Endothelial cell of umbilical vein (primary cell): ENCODE measurements at regions not wholly inside any gene's neighbourhood (a gene's known extent, or its start where the extent isn't known, plus 50 kb on each side); places are given as distances from the start of the nearest gene placed in this dataset.

Experiments used
- MYC ChIP-seq: IDR thresholded peaks from one replicate; pipeline ENCODE4 v1.6.1; 2011; ENCODE audit warnings: mild to moderate bottlenecking, low read depth, low read length
- POLR2A ChIP-seq: IDR thresholded peaks from 2 replicates; pipeline ENCODE4 v1.6.1; 2012; ENCODE audit warnings: low read depth, mild to moderate bottlenecking, control low read depth, low read length
- TF ChIP-seq, protein P1 (sequence below), 2 donors: IDR thresholded peaks; 1 replicate in 1 of 2; 2 replicates in 1 of 2; pipeline ENCODE4 v1.5.1; 2011; ENCODE audit warnings: low read length in 2 of 2, mild to moderate bottlenecking in 2 of 2, moderate library complexity in 2 of 2, control low read depth in 1 of 2, inconsistent platforms in 1 of 2, low read depth in 1 of 2; ENCODE audit not compliant: insufficient read depth in 1 of 2; ENCODE audit errors: extremely low read depth in 1 of 2
- TF ChIP-seq, protein P2 (sequence below): IDR thresholded peaks from 2 replicates; pipeline ENCODE4 v1.6.1; 2011; ENCODE audit not compliant: insufficient read depth, insufficient read length

DNA sequence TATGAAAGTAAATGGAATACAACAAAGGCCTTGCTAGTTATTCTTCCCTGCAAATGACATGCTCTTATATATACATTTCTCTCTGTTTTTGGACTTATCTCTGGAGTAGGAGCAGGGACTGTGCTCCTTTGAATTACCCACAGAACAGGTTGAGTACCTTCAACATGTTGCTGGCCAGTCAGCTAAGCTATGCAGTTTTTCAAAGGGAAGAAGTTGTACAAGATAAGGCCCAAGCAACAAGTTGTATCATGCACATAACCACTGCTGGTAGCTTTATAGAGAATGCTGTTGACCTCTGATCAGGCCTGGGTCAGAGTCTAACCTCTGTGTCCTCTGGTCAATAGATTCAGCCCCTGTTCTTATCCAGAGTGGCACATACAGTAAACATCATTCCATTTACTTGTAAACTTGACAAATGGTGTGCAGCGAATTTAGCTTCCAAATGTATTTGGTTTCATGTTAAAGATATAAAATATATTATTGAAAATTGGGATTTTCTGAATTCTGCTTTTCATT, 99.6 kb downstream of the C11orf87 start:
- TF ChIP-seq, protein P1, sequence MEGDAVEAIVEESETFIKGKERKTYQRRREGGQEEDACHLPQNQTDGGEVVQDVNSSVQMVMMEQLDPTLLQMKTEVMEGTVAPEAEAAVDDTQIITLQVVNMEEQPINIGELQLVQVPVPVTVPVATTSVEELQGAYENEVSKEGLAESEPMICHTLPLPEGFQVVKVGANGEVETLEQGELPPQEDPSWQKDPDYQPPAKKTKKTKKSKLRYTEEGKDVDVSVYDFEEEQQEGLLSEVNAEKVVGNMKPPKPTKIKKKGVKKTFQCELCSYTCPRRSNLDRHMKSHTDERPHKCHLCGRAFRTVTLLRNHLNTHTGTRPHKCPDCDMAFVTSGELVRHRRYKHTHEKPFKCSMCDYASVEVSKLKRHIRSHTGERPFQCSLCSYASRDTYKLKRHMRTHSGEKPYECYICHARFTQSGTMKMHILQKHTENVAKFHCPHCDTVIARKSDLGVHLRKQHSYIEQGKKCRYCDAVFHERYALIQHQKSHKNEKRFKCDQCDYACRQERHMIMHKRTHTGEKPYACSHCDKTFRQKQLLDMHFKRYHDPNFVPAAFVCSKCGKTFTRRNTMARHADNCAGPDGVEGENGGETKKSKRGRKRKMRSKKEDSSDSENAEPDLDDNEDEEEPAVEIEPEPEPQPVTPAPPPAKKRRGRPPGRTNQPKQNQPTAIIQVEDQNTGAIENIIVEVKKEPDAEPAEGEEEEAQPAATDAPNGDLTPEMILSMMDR (IDR thresholded peaks at IDR 0.05; ENCODE audit: extremely low read depth in 1 of 2, insufficient read depth in 1 of 2, low read depth in 1 of 2, low read length in 2 of 2), result no peak
- TF ChIP-seq MYC (no peak), POLR2A (no peak)
- TF ChIP-seq, protein P2, sequence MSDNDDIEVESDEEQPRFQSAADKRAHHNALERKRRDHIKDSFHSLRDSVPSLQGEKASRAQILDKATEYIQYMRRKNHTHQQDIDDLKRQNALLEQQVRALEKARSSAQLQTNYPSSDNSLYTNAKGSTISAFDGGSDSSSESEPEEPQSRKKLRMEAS, result no peak
